GM21528 (cell line): ENCODE measurements at regions not wholly inside any gene's neighbourhood (a gene's known extent, or its start where the extent isn't known, plus 50 kb on each side); places are given as distances from the start of the nearest gene placed in this dataset.
"Not testable (repeated sequence)": the region's sequence is repeated elsewhere in the genome, so short reads cannot be mapped to it uniquely, and the experiment has no call there.

ENCODE experiments used
- ATAC-seq: cut with Tn5 transposase; IDR thresholded peaks from one replicate; pipeline ENCODE4 v1.9.1; 2021; ENCODE audit warnings: mild to moderate bottlenecking, moderate library complexity; ENCODE audit not compliant: unreplicated experiment, low FRiP score

- no peak for ATAC-seq
Observed at GRCh38 chr9:73444821-73445220, 293.2 kb downstream of the ANXA1 start.

GRCh38 chr9:73445384-73445783 lies 293.7 kb downstream of the ANXA1 start:
- not testable (repeated sequence) for ATAC-seq

- ATAC-seq, result no peak
Observed at GRCh38 chr9:73446306-73446705, 294.6 kb downstream of the ANXA1 start.

- no peak for ATAC-seq
Observed at GRCh38 chr9:73451003-73451402, 299.3 kb downstream of the ANXA1 start.

GRCh38 chr9:73459817-73460216 lies 308.2 kb downstream of the ANXA1 start:
- no peak for ATAC-seq

GRCh38 chr9:73468716-73469115 lies 317.1 kb downstream of the ANXA1 start:
- ATAC-seq, result no peak

GRCh38 chr9:73470766-73471165 lies 319.1 kb downstream of the ANXA1 start:
- ATAC-seq, result no peak

- ATAC-seq, result no peak
Observed at GRCh38 chr9:73474002-73474600, 322.4 kb downstream of the ANXA1 start.

GRCh38 chr9:73474625-73475024 lies 323.0 kb downstream of the ANXA1 start:
- no peak for ATAC-seq

- no peak for ATAC-seq
Observed at GRCh38 chr9:73494894-73495293, 343.2 kb downstream of the ANXA1 start.

- no peak for ATAC-seq
Observed at GRCh38 chr9:73497796-73498195, 346.1 kb downstream of the ANXA1 start.

GRCh38 chr9:73515216-73515615 lies 363.6 kb downstream of the ANXA1 start:
- ATAC-seq, result no peak

GRCh38 chr9:73523391-73523790 lies 371.7 kb downstream of the ANXA1 start:
- ATAC-seq, result no peak

- no peak for ATAC-seq
Observed at GRCh38 chr9:73525350-73525749, 373.7 kb downstream of the ANXA1 start.

- ATAC-seq, result no peak
Observed at GRCh38 chr9:73527521-73527920, 375.9 kb downstream of the ANXA1 start.

- ATAC-seq, result no peak
Observed at GRCh38 chr9:73528926-73529325, 377.3 kb downstream of the ANXA1 start.

GRCh38 chr9:73529666-73530065 lies 378.0 kb downstream of the ANXA1 start:
- ATAC-seq, result no peak

- no peak for ATAC-seq
Observed at GRCh38 chr9:73531051-73531532, 379.4 kb downstream of the ANXA1 start.

GRCh38 chr9:73531658-73532057 lies 380.0 kb downstream of the ANXA1 start:
- ATAC-seq, result no peak

- ATAC-seq, result no peak
Observed at GRCh38 chr9:73532985-73533384, 381.3 kb downstream of the ANXA1 start.

GRCh38 chr9:73536403-73536802 lies 384.7 kb downstream of the ANXA1 start:
- no peak for ATAC-seq

GRCh38 chr9:73537561-73537960 lies 385.9 kb downstream of the ANXA1 start:
- ATAC-seq, result no peak

GRCh38 chr9:73539881-73540390 lies 388.3 kb downstream of the ANXA1 start:
- ATAC-seq, result no peak
